ENCODE measurements at regions not wholly inside any gene's neighbourhood (a gene's known extent, or its start where the extent isn't known, plus 50 kb on each side); places are given as distances from the start of the nearest gene placed in this dataset.

DNA sequence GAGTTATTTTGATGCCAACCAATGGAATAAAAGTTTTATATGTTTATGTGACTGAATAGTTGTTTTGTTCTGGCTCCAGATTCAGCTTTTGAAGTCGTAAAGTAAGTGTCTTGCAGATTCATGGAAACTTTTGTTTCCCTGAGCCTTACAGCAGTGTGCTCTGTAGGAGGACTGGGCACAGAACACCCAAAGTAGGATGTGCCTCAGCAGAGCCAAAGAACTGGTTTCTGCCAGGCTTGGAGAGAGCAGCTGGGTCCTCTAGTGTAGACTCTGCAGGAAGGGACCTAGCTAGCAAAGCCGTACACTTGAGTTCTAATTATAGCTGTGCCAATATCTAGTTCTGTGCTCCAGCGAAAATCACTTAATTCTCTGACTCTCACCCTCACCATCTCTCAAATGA, 261.2 kb upstream of the DNAJC19 start:
- no peak for TF ChIP-seq CTCF (IDR thresholded peaks at IDR 0.05)
- TF ChIP-seq POLR2A (IDR thresholded peaks at IDR 0.05) = no peak
